ENCODE measurements at regions not wholly inside any gene's neighbourhood (a gene's known extent, or its start where the extent isn't known, plus 50 kb on each side); places are given as distances from the start of the nearest gene placed in this dataset.
A peak's percentile ranks its signal among the peaks of the same experiment; 100 is the strongest.

DNA sequence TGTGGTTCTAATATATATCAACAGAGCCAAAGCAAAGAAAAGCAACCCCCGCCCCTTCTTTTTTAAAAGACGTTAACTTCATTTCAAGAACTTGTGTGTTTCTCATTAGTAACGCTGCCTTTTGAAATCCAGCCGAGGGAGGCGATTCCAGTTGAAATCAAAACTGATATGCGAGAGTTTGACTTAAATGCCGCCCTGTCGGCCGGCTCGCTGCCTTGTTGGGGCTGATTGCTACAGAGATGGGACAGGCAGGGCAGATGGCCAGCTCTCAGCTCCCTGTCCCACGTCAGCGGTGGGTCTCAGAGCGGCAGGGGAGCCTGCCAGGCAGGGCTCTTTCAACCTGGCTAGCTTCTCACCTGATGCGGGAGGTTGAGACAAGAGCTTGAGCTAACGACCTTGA lies 51.9 kb upstream of the ALX4 start:
- Mint-ChIP-seq H3K27me3 (ENCODE audit: low read depth) (peaks cover 24% of the 10 kb centered on the region), H3K4me3 (peak overlapping the region in 1 of 3 experiments; percentile 42), H3K9me3 (no peaks in the 10 kb centered on the region), H3K36me3 (ENCODE audit: low read depth) (no peaks in the 10 kb centered on the region), H3K4me1 (peaks cover 29% of the 10 kb centered on the region), H3K27ac (peak overlapping the region; percentile 14 to 79 (median 48))
- TF ChIP-seq, protein P1, sequence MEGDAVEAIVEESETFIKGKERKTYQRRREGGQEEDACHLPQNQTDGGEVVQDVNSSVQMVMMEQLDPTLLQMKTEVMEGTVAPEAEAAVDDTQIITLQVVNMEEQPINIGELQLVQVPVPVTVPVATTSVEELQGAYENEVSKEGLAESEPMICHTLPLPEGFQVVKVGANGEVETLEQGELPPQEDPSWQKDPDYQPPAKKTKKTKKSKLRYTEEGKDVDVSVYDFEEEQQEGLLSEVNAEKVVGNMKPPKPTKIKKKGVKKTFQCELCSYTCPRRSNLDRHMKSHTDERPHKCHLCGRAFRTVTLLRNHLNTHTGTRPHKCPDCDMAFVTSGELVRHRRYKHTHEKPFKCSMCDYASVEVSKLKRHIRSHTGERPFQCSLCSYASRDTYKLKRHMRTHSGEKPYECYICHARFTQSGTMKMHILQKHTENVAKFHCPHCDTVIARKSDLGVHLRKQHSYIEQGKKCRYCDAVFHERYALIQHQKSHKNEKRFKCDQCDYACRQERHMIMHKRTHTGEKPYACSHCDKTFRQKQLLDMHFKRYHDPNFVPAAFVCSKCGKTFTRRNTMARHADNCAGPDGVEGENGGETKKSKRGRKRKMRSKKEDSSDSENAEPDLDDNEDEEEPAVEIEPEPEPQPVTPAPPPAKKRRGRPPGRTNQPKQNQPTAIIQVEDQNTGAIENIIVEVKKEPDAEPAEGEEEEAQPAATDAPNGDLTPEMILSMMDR (IDR thresholded peaks at IDR 0.05; ENCODE audit: unreplicated experiment in 3 of 3), result no peak

DNA sequence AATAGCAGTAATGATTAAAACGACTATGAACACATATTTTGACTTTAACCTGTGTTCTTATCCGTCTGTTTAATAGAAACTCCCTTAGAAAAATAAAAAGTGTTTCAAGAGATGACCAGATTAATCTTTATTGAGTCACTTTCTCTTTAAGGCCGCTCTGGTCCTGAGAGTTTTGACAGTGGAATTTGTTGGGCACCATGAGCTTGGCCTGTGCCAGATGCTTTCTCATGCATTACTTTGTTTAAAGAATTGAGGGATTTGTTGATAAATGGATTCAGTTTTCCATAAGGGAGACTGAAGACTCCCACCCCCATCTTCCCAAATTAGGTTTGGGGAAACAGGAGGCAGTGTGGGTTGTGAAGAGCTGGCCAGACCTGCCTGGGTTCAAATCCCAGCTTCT lies 53.2 kb upstream of the ALX4 start:
- Mint-ChIP-seq H3K27me3 (ENCODE audit: low read depth) (peaks cover 24% of the 10 kb centered on the region), H3K4me1 (peaks cover 29% of the 10 kb centered on the region), H3K27ac (peak overlapping the region in 1 of 3 experiments; percentile 79), H3K4me3 (no peak overlapping the region), H3K36me3 (ENCODE audit: low read depth) (no peaks in the 10 kb centered on the region), H3K9me3 (no peaks in the 10 kb centered on the region)
- TF ChIP-seq, protein P1 (IDR thresholded peaks at IDR 0.05; ENCODE audit: unreplicated experiment in 3 of 3), result no peak

DNA sequence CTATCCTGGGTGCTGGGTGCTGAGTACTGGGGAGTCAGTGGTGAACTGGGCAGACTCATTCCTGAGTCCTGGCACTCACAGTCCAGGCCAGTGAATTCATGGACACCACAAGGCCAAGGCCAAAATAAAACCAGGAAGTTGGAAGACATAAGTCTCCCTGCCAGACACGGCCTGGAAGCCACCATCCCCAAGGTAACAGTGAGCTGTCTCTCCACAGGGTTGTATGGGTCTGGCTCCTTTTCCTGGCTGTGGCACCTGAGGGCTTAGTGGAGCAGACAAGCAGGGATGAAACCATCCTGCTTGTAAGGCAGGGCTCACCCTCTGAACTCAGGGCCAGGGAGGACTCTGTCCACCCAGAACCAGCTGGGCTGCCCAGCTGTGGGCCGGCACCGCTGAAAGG lies 54.7 kb upstream of the ALX4 start:
- Mint-ChIP-seq H3K27ac (no peak overlapping the region), H3K36me3 (ENCODE audit: low read depth) (no peaks in the 10 kb centered on the region), H3K4me1 (peaks cover 20% of the 10 kb centered on the region), H3K9me3 (no peaks in the 10 kb centered on the region), H3K4me3 (no peak overlapping the region), H3K27me3 (ENCODE audit: low read depth) (peaks cover 27% of the 10 kb centered on the region)
- TF ChIP-seq, protein P1 (IDR thresholded peaks at IDR 0.05; ENCODE audit: unreplicated experiment in 3 of 3), result no peak

DNA sequence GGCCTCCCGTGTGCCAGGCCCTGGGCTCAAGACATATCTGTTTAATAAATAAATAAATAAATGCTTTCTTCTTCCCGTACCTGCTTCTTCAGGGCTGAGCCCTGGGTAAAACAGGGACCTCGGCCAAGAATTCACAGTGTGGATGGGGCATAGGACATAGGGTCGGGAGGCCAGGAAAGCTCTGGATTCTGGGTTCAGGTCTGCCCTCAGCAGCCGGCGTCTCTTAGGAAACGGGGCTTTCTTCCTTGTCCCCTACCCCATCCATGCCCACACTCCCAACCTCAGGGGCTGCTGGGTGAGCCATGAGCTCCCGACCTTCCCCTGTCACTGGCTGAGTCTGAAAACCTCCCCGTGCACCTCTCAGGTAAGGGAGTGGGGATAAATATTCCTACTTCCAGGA lies 55.7 kb upstream of the ALX4 start:
- Mint-ChIP-seq H3K4me3 (no peak overlapping the region), H3K27me3 (ENCODE audit: low read depth) (peaks cover 30% of the 10 kb centered on the region)
- TF ChIP-seq, protein P1 (IDR thresholded peaks at IDR 0.05; ENCODE audit: unreplicated experiment in 3 of 3), result no peak

DNA sequence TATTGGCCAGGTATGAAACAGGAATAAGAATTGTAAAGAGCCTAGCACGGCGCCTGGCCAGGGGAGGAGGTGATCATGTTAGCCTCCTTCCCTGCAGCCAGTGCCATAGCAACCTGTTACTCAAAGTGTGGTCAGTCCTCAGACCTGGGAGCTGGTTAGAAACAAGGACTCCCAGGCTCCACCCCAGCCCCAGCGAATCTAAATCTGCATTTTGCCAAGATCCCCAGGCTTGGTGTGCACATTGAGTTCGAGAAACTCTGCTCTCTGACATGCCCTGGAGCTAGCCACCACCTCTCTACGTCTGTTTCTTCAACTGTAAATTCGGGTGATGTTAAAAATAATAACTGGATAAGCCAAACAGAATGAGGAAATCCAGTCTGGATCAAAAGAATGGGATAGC lies 56.1 kb upstream of the ALX4 start:
- H3K9me3 Mint-ChIP-seq, result no peaks in the 10 kb centered on the region
- H3K4me1 Mint-ChIP-seq, result peaks cover 20% of the 10 kb centered on the region
- TF ChIP-seq, protein P1 (IDR thresholded peaks at IDR 0.05; ENCODE audit: unreplicated experiment in 3 of 3), result no peak
- no peak overlapping the region for H3K4me3 Mint-ChIP-seq
- H3K36me3 Mint-ChIP-seq (ENCODE audit: low read depth), result no peaks in the 10 kb centered on the region
- no peak overlapping the region for H3K27ac Mint-ChIP-seq
- peaks cover 30% of the 10 kb centered on the region for H3K27me3 Mint-ChIP-seq (ENCODE audit: low read depth)

More for the DNA sequence above, 55.7 kb upstream of the ALX4 start:
- Mint-ChIP-seq H3K4me1 (peaks cover 20% of the 10 kb centered on the region), H3K27ac (no peak overlapping the region), H3K36me3 (ENCODE audit: low read depth) (no peaks in the 10 kb centered on the region), H3K9me3 (no peaks in the 10 kb centered on the region)

DNA sequence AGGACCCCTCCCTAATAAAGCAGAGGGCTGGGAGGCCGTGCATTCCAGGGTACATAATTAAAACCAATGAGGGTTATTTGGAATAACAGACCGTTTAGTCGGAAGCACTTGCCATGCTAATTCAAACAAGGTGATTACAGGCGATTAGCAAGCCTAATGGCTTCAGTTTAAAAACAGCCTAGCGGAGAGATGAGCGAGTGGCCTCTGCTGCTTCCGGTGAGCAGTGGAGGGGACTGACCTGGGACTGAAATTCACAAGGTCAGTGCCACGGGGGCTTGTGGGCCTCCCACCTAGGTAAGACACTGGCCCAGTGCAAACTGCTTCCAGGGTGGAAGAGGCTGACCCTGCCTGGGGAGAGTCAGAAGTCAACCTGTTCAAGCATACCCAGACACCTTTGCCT lies 56.8 kb upstream of the ALX4 start:
- Mint-ChIP-seq H3K4me3 (no peak overlapping the region), H3K27me3 (ENCODE audit: low read depth) (peaks cover 28% of the 10 kb centered on the region), H3K27ac (no peak overlapping the region), H3K36me3 (ENCODE audit: low read depth) (no peaks in the 10 kb centered on the region), H3K4me1 (peaks cover 13% of the 10 kb centered on the region), H3K9me3 (no peaks in the 10 kb centered on the region)
- TF ChIP-seq, protein P1 (IDR thresholded peaks at IDR 0.05; ENCODE audit: unreplicated experiment in 3 of 3), result no peak

Measured in nephron (organoid).